ENCODE measurements at regions not wholly inside any gene's neighbourhood (a gene's known extent, or its start where the extent isn't known, plus 50 kb on each side); places are given as distances from the start of the nearest gene placed in this dataset.

GRCh38 chr3:147904421-147904820 lies 495.3 kb downstream of the ZIC1 start:
- no peak for TF ChIP-seq POLR2AphosphoS5 (IDR thresholded peaks at IDR 0.05; ENCODE audit: low read depth)
- TF ChIP-seq, protein P1, sequence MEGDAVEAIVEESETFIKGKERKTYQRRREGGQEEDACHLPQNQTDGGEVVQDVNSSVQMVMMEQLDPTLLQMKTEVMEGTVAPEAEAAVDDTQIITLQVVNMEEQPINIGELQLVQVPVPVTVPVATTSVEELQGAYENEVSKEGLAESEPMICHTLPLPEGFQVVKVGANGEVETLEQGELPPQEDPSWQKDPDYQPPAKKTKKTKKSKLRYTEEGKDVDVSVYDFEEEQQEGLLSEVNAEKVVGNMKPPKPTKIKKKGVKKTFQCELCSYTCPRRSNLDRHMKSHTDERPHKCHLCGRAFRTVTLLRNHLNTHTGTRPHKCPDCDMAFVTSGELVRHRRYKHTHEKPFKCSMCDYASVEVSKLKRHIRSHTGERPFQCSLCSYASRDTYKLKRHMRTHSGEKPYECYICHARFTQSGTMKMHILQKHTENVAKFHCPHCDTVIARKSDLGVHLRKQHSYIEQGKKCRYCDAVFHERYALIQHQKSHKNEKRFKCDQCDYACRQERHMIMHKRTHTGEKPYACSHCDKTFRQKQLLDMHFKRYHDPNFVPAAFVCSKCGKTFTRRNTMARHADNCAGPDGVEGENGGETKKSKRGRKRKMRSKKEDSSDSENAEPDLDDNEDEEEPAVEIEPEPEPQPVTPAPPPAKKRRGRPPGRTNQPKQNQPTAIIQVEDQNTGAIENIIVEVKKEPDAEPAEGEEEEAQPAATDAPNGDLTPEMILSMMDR (IDR thresholded peaks at IDR 0.05; ENCODE audit: insufficient read depth, low read length), result no peak
- TF ChIP-seq, protein P2, sequence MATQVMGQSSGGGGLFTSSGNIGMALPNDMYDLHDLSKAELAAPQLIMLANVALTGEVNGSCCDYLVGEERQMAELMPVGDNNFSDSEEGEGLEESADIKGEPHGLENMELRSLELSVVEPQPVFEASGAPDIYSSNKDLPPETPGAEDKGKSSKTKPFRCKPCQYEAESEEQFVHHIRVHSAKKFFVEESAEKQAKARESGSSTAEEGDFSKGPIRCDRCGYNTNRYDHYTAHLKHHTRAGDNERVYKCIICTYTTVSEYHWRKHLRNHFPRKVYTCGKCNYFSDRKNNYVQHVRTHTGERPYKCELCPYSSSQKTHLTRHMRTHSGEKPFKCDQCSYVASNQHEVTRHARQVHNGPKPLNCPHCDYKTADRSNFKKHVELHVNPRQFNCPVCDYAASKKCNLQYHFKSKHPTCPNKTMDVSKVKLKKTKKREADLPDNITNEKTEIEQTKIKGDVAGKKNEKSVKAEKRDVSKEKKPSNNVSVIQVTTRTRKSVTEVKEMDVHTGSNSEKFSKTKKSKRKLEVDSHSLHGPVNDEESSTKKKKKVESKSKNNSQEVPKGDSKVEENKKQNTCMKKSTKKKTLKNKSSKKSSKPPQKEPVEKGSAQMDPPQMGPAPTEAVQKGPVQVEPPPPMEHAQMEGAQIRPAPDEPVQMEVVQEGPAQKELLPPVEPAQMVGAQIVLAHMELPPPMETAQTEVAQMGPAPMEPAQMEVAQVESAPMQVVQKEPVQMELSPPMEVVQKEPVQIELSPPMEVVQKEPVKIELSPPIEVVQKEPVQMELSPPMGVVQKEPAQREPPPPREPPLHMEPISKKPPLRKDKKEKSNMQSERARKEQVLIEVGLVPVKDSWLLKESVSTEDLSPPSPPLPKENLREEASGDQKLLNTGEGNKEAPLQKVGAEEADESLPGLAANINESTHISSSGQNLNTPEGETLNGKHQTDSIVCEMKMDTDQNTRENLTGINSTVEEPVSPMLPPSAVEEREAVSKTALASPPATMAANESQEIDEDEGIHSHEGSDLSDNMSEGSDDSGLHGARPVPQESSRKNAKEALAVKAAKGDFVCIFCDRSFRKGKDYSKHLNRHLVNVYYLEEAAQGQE (IDR thresholded peaks at IDR 0.05; ENCODE audit: insufficient replicate concordance, low read depth), result no peak

All from HL-60 (cell line).